CD14-positive monocyte (primary cell): ENCODE measurements at regions not wholly inside any gene's neighbourhood (a gene's known extent, or its start where the extent isn't known, plus 50 kb on each side); places are given as distances from the start of the nearest gene placed in this dataset.

Experiments used
- DNase-seq, 3 donors: peaks; one replicate each; pipeline ENCODE4 v3.0.0-alpha.2; 2011 to 2022
- H2AFZ ChIP-seq: 2 replicates; pipeline ENCODE4 v1.6.0; 2012; ENCODE audit warnings: mild to moderate bottlenecking, low read depth, low read length, inconsistent platforms; ENCODE audit not compliant: insufficient read depth, poor library complexity, severe bottlenecking
- H3K27ac ChIP-seq, 2 donors: 1 replicate in 1 of 2; 2 replicates in 1 of 2; pipeline ENCODE4 v1.5.1; 2012 to 2013; ENCODE audit warnings: low read length in 2 of 2, control low read depth in 1 of 2, inconsistent platforms in 1 of 2, low read depth in 1 of 2, mild to moderate bottlenecking in 1 of 2
- H3K27me3 ChIP-seq, 2 donors: one replicate each; pipeline versions ENCODE4 v1.6.0 to v1.6.1; 2011 to 2013; ENCODE audit warnings: low read length in 2 of 2; ENCODE audit not compliant: control insufficient read depth in 2 of 2, insufficient read depth in 2 of 2
- H3K36me3 ChIP-seq, 2 donors: replicated peaks in 1 of 2; 1 replicate in 1 of 2; 2 replicates in 1 of 2; pipeline versions ENCODE4 v1.5.1 to v1.6.1; 2012 to 2013; ENCODE audit warnings: low read length in 2 of 2, control low read depth in 1 of 2, inconsistent platforms in 1 of 2, mild to moderate bottlenecking in 1 of 2; ENCODE audit not compliant: insufficient read depth in 2 of 2, control insufficient read depth in 1 of 2
- H3K4me1 ChIP-seq, 2 donors: 1 replicate in 1 of 2; 2 replicates in 1 of 2; pipeline versions ENCODE4 v1.5.1 to v1.6.1; 2012 to 2013; ENCODE audit warnings: low read length in 2 of 2, control low read depth in 1 of 2, inconsistent platforms in 1 of 2, mild to moderate bottlenecking in 1 of 2, moderate library complexity in 1 of 2; ENCODE audit not compliant: insufficient read depth in 2 of 2, control insufficient read depth in 1 of 2
- H3K4me2 ChIP-seq: replicated peaks from 2 replicates; pipeline ENCODE3; 2012; ENCODE audit warnings: low read length, moderate library complexity, mild to moderate bottlenecking; ENCODE audit not compliant: poor library complexity, severe bottlenecking; ENCODE audit errors: extremely low read depth
- H3K4me3 ChIP-seq, 3 experiments: fragments of 200-600 bp in 1 of 3; sonication (generic) in 1 of 3; replicated peaks in 1 of 3; 1 replicate in 2 of 3; 2 replicates in 1 of 3; pipeline ENCODE4 v1.5.1; 2011 to 2013; ENCODE audit warnings: low read length in 3 of 3, mild to moderate bottlenecking in 3 of 3, control low read depth in 2 of 3, low read depth in 2 of 3, inconsistent platforms in 1 of 3, moderate library complexity in 1 of 3
- H3K79me2 ChIP-seq: 2 replicates; pipeline ENCODE4 v1.6.0; 2012; ENCODE audit warnings: mild to moderate bottlenecking, control low read depth, inconsistent platforms, low read length, moderate library complexity; ENCODE audit not compliant: insufficient read depth
- H3K9ac ChIP-seq: 2 replicates; pipeline ENCODE4 v1.6.0; 2017; ENCODE audit warnings: low read length, mild to moderate bottlenecking; ENCODE audit not compliant: insufficient read depth, poor library complexity, severe bottlenecking
- H3K9me3 ChIP-seq, 2 donors: replicated peaks in 1 of 2; 1 replicate in 1 of 2; 2 replicates in 1 of 2; pipeline versions ENCODE4 v1.5.1 to v1.6.1; 2012 to 2013; ENCODE audit warnings: low read length in 2 of 2, control low read depth in 1 of 2; ENCODE audit not compliant: control insufficient read depth in 1 of 2, insufficient read depth in 1 of 2
- H4K20me1 ChIP-seq: 2 replicates; pipeline ENCODE4 v1.6.0; 2012; ENCODE audit warnings: mild to moderate bottlenecking, low read length, control low read depth, moderate library complexity; ENCODE audit not compliant: insufficient read depth
- H3K27ac Mint-ChIP-seq, 7 donors: one replicate each; pipeline ENCODE4 v1.8.0; 2020; ENCODE audit warnings: mild to moderate bottlenecking in 7 of 7, mixed read lengths in 7 of 7, moderate library complexity in 6 of 7, inconsistent platforms in 2 of 7
- H3K27me3 Mint-ChIP-seq, 3 donors: one replicate each; pipeline ENCODE4 v1.8.0; 2021 to 2022; ENCODE audit warnings: low read depth in 3 of 3, mild to moderate bottlenecking in 3 of 3, mixed read lengths in 3 of 3, moderate library complexity in 3 of 3, inconsistent platforms in 1 of 3
- H3K36me3 Mint-ChIP-seq, 2 donors: one replicate each; pipeline ENCODE4 v1.8.0; 2020; ENCODE audit warnings: mixed read lengths in 2 of 2, inconsistent platforms in 1 of 2, mild to moderate bottlenecking in 1 of 2
- H3K4me1 Mint-ChIP-seq: one replicate; pipeline ENCODE4 v1.8.0; 2020; ENCODE audit warnings: mild to moderate bottlenecking, mixed read lengths
- H3K4me3 Mint-ChIP-seq, 2 donors: one replicate each; pipeline ENCODE4 v1.8.0; 2020; ENCODE audit warnings: mild to moderate bottlenecking in 2 of 2, mixed read lengths in 2 of 2, moderate library complexity in 1 of 2
- H3K9me3 Mint-ChIP-seq, 7 donors: one replicate each; pipeline ENCODE4 v1.8.0; 2020 to 2022; ENCODE audit warnings: mixed read lengths in 7 of 7, mild to moderate bottlenecking in 6 of 7, moderate library complexity in 6 of 7, inconsistent platforms in 2 of 7
- WGBS: methylation state at CpG from one replicate; pipeline ENCODE4 v1.1.5; 2013; ENCODE audit warnings: missing lambda C conversion rate; ENCODE audit not compliant: insufficient coverage; 5-methylcytosine and 5-hydroxymethylcytosine counted together
- intact Hi-C, 2 donors: fragments of 100-400 bp; cut with micrococcal nuclease; formaldehyde crosslinking; loops; one replicate each; pipeline versions ENCODE4 v1.15.0 to v1.15.1; 2023
- TF ChIP-seq, protein P1 (sequence below): fragments of 200-600 bp; IDR thresholded peaks from one replicate; pipeline ENCODE4 v1.8.0; 2022; ENCODE audit warnings: antibody characterized with exemption, mild to moderate bottlenecking

DNA sequence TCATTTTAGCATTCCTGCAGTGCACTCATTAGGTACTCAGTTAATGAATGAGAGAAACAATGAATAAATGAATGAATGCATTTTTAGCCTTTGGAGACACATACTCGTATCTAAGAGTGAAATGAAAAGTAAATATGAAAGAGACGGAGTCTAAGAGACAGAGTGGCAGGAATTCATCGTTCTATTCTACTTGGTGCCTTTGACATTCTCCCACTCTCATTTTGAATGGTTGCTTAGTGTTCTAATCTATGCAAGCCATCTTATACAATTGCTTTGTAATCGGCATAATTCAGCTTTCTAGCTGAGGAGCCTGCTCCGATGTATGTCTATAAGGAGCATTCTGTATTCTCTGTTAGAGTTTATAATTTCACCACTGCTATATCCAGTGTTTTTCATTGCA is 554.9 kb downstream of the PLCL1 start:
- no peaks in the 10 kb centered on the region for H3K4me1 ChIP-seq
- no CpG with 5 or more reads among the region's 5 CpGs for WGBS
- H3K27me3 ChIP-seq = peaks cover 0 to 2% of the 10 kb centered on the region in 2 donors
- intact Hi-C loops = no loop called here
- Mint-ChIP-seq H3K4me1 (no peaks in the 10 kb centered on the region), H3K4me3 (no peak overlapping the region), H3K36me3 (no peaks in the 10 kb centered on the region), H3K27me3 (peaks cover 0 to 3% (median 3%) of the 10 kb centered on the region in 3 donors), H3K9me3 (no peaks in the 10 kb centered on the region), H3K27ac (no peak overlapping the region)
- no peaks in the 10 kb centered on the region for H3K79me2 ChIP-seq
- no peaks in the 10 kb centered on the region for H3K36me3 ChIP-seq
- no peak overlapping the region for H2AFZ ChIP-seq
- no peak overlapping the region for H3K9ac ChIP-seq
- H3K9me3 ChIP-seq = no peaks in the 10 kb centered on the region
- TF ChIP-seq, protein P1, sequence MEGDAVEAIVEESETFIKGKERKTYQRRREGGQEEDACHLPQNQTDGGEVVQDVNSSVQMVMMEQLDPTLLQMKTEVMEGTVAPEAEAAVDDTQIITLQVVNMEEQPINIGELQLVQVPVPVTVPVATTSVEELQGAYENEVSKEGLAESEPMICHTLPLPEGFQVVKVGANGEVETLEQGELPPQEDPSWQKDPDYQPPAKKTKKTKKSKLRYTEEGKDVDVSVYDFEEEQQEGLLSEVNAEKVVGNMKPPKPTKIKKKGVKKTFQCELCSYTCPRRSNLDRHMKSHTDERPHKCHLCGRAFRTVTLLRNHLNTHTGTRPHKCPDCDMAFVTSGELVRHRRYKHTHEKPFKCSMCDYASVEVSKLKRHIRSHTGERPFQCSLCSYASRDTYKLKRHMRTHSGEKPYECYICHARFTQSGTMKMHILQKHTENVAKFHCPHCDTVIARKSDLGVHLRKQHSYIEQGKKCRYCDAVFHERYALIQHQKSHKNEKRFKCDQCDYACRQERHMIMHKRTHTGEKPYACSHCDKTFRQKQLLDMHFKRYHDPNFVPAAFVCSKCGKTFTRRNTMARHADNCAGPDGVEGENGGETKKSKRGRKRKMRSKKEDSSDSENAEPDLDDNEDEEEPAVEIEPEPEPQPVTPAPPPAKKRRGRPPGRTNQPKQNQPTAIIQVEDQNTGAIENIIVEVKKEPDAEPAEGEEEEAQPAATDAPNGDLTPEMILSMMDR = no peak
- H3K4me3 ChIP-seq = no peak overlapping the region
- H4K20me1 ChIP-seq = no peaks in the 10 kb centered on the region
- H3K4me2 ChIP-seq = no peak overlapping the region
- no peak overlapping the region for H3K27ac ChIP-seq
- DNase-seq = no peak

DNA sequence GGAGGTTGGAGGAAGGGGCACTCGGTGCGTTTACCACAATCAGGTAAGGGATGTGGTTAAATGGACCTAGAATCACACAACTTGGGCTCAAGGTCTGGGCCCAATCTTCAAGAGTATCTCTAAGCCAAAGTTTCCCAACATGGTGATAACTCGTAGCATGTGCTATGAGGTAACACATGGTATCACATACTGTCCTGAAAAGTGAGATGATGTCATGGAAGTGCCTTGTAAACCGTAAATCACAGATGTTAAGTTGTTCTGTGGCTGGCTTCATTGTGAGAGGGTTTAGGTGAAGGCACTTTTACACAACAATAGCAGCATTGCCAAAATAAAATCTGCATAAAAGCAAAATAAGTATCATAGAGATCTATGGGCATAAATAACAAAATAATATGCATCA is 551.8 kb downstream of the PLCL1 start:
- H3K27me3 Mint-ChIP-seq = peaks cover 1 to 3% (median 3%) of the 10 kb centered on the region in 3 donors
- no peaks in the 10 kb centered on the region for H3K4me1 Mint-ChIP-seq
- H3K79me2 ChIP-seq = no peaks in the 10 kb centered on the region
- H3K9me3 ChIP-seq = no peaks in the 10 kb centered on the region
- H3K36me3 Mint-ChIP-seq = no peaks in the 10 kb centered on the region
- no peaks in the 10 kb centered on the region for H3K36me3 ChIP-seq
- no peak for DNase-seq
- H3K9me3 Mint-ChIP-seq = no peaks in the 10 kb centered on the region
- H3K9ac ChIP-seq = no peak overlapping the region
- 70% methylated on average over 2 of the region's 4 CpGs for WGBS
- H3K4me3 Mint-ChIP-seq = no peak overlapping the region
- H2AFZ ChIP-seq = no peak overlapping the region
- no peak overlapping the region for H3K27ac ChIP-seq
- H3K4me3 ChIP-seq = no peak overlapping the region
- peaks cover 0 to 2% of the 10 kb centered on the region in 2 donors for H3K27me3 ChIP-seq
- H3K27ac Mint-ChIP-seq = no peak overlapping the region
- no peak overlapping the region for H3K4me2 ChIP-seq
- intact Hi-C loops = no loop called here
- no peaks in the 10 kb centered on the region for H4K20me1 ChIP-seq
- no peaks in the 10 kb centered on the region for H3K4me1 ChIP-seq
- TF ChIP-seq, protein P1 = no peak
